DMS153 treated with DMSO at 0.1 percent for 48 hours (cell line): ENCODE measurements at regions not wholly inside any gene's neighbourhood (a gene's known extent, or its start where the extent isn't known, plus 50 kb on each side); places are given as distances from the start of the nearest gene placed in this dataset.
"Not testable (repeated sequence)": the region's sequence is repeated elsewhere in the genome, so short reads cannot be mapped to it uniquely, and the experiment has no call there.

Experiments
- DNase-seq: peaks from one replicate; lab custom pipeline; 2025; ENCODE audit not compliant: unreplicated experiment; lab: John Stamatoyannopoulos, UW

DNA sequence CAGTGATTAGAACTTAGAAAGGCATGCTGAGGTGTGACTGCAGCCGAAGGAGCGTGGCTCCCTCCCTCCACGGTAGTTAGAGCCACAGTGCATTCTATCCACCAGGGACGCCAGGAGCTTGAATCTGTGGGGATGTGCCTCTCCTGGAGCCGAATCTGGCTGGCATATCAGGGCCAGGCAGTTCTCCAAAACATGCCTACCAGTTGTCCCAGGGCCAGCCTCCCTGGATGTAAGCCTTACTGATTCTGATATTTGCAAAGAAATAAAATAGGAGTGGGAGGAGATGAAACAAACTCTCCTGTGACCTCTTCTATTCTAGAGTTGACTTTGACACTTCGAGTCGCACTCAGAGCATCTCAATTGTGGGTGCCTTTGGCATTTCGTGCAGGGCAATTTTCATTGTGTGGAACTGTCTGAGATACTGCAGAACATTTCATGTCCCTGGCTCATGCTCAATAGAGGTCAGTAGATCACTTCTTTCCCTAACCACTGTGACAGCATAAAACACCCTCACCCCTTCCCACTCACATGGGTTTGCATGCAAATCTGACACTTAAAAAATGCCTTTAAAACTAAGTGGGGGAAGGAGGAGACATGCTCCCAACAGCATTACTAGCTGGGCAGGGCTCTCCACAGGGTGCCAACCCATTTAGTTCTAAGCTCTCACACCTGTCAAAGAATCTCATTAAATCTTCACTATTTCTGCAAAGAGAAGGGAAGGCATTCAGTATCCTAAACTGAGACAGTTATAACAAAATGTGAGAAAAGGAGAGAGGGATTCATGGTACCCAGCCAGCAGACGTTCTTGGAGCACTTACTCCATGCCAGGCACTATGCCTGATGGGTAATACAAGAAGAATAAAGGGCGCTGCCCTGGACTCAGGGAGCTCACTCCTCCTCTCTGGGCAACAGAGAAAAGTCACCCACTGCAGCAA lies 378.9 kb downstream of the PREX1 start:
- no peak for DNase-seq

DNA sequence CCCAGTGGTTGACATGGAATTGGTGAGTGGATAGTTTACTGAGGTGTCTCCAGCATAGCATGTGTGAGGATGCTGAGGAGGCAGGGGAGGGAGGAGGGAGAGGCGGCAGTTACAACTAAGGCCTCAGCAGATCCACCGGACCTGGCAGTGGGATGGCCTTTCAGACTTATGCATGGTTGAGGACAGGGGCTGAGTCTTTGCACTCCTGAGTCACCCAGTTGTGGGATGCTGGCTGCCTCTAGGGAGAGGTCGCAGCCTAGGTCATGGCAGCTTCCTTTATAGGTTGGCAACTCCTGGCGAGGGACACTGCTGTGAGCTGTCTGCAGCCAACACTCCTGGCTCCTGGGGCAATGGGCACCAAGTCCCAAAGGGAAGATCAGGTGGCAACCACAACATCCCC lies 380.3 kb downstream of the PREX1 start:
- no peak for DNase-seq

DNA sequence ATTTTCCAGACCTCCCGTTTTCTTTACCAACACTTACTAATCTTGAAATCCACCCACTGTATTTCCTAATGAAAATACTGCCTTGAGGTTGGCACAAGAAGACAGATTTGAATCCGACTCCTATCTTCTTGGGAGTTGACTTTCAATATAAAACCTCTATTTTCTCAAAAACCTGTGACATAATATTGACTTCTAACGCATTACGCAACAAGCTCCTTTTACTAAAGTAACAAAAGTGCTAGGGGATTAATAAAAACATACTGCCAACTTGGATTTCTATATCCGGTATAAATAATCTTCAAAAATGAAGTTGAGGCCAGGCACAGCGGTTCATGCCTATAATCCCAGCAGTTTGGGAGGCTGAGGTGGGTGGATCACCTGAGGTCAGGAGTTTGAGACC lies 382.0 kb downstream of the PREX1 start:
- no peak for DNase-seq

DNA sequence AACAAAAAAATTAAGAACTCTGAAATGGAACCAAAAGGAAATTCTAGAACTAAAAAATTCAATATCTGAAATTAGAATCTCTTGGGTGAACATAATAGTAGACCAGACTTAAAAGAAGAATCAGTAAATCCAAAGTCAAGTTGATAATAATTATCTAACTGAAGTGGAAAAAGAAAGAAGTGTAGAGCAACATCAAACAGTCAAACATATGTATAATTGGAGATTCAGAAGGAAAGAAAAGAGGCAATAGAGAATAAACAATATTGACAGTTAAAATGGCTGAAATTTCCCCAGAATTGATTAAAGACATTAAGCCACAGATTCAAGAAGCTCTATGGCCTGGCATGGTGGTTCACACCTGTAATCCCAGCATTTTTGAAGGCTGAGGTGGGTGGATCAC lies 383.6 kb downstream of the PREX1 start:
- no peak for DNase-seq

DNA sequence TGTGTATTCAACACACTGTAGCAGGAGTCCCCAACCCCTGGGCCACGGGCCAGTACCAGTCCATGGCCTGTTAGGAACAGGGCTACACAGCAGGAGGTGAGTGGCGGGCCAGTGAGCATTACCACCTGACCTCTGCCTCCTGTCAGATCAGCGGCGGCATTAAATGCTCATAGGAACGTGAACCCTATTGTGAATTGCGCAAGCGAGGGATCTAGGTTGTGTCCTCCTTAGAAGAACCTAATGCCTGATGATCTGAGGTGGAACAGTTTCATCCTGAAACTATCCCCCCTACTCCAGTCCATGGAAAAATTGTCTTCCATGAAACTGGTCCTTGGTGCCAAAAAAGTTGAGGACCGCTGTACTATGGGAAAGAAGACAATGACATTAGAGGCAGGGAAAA lies 386.9 kb downstream of the PREX1 start:
- DNase-seq, result no peak

DNA sequence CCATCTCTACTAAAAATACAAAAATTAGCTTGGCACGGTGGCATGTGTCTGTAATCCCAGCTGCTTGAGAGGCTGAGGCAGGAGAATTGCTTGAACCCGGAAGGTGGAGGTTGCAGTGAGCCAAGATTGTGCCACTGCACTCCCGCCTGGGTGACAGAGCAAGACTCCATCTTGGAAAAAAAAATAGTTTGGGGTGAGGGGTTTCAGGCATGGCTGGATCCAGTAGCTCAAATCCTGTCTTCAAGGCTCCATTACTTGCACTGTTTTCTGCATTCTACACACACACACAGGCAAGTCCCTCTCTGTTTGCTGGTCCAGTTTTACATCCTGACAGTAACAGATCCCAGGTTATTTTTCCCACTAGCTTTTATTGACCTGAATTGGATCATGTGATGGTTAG lies 387.5 kb downstream of the PREX1 start:
- not testable (repeated sequence) for DNase-seq

DNA sequence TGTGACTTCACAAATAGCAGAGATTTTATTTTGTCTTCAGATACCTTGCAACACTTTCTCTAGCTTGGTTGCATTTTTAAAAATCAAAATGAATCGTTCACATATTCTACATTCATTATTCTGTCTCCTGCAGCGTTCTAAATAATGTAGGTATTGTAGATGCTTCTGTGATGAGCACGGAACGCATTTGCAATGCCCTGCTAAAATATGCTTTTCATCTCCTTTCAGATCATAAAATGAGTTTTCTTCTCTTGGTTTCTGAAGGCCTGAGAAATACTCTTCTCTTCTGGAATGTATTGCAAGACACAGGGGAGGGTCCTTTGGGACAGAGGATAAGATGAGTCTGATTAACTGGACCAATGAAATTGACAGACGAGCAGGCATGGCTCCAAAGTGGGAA lies 390.7 kb downstream of the PREX1 start:
- DNase-seq, result no peak

DNA sequence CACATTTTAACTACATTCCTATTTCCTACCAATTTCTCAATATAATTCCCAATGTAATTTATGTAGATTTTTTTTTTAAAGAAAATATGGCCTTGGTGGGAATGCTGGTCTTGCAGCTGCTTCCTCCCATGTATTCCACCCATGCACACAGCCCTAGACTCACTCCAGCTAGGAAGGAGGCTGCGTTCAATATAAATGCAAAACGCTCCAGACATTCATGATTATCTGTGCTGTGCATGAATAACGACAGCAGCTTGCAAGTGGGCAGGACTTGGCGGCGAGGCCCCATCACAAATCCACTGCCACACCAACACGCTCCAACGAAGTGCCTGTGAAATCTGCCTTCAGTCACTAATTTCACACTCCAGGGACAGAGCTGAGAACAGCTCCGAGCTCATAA lies 391.2 kb downstream of the PREX1 start:
- not testable (repeated sequence) for DNase-seq

DNA sequence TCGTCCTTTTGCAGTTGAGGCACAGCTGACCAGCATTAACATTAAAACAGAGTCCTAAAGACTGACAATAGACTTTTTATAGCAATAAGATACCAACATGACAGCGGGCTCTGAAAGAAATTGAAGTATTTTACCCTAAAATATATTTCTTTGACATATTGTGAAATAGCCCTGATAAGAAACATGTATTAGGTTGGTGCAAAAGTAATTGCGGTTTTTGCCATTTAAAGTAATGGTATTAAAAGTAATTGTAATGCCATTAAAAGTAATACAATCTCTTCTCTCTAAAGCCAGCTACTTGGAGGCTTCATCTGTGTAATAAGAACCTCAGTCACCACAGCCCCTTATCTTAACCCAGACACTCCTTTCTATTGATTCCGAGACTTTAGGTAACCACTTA lies 394.6 kb downstream of the PREX1 start:
- DNase-seq, result no peak

DNA sequence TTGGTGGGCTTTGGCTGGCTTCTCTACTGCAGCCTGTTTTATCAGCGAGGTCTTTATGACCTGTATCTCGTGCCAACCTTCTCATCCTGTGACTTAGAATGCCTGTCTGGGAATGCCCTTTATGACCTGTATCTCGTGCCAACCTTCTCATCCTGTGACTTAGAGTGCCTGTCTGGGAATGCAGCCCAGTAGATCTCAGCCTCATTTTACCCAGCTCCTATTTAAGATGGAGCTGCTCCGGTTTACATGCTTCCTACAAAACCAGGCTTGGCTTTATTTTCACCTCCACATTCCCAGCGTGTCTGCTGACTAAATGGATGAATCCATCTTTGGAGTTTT lies 395.3 kb downstream of the PREX1 start:
- DNase-seq, result no peak

DNA sequence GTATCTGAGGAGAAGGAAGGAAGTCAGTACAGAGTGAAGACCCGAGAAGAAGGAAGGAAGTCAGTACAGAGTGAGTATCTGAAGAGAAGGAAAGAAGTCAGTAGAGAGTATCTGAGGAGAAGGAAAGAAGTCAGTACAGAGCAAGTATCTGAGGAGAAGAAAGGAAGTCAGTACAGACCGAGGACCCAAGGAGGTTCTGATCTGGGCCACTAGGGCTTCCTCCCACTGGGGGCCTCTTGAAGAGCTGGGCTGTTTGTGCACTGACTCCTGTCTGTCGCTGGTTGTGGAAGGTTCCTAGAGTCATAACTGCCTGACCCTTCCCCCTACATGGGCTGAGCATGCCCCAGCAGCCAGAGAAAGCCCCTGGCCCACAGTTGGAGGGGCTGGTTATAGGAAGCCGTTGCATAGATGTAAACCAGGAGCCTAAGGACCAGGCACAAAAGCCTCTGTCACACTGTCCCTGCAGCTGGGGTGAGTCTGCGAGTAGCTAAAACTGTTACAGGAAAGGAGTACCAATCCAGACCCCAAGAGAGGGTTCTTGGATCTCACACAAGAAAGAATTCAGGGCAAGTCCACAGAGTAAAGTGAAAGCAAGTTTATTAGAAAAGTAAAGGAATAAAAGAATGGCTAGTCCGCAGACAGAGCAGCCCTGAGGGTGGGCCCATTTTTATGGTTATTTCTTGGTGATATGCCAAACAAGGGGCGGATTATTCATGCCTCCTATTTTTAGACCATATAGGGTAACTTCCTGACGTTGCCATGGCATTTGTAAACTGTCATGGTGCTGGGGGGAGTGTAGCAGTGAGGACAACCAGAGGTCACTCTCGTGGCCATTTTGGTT lies 395.9 kb downstream of the PREX1 start:
- DNase-seq, result no peak

DNA sequence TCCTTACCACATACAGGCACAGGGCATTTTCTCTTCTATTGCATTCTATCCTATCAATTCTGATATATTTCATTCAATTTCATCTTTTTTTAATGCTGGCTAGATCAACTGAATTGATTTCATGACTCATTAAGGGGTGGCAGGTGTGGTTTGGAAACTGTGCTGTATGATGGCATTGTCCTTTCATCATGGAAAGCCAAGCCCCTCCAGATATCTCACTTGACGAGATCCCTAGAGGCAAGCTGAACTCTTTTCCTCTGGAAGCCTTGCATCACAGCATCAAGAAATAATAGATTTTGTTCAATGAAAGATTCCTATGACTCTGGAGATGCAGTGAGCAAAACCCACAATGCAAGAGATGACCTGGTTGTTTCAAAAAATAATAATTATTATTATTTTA lies 401.2 kb downstream of the PREX1 start:
- DNase-seq, result no peak

DNA sequence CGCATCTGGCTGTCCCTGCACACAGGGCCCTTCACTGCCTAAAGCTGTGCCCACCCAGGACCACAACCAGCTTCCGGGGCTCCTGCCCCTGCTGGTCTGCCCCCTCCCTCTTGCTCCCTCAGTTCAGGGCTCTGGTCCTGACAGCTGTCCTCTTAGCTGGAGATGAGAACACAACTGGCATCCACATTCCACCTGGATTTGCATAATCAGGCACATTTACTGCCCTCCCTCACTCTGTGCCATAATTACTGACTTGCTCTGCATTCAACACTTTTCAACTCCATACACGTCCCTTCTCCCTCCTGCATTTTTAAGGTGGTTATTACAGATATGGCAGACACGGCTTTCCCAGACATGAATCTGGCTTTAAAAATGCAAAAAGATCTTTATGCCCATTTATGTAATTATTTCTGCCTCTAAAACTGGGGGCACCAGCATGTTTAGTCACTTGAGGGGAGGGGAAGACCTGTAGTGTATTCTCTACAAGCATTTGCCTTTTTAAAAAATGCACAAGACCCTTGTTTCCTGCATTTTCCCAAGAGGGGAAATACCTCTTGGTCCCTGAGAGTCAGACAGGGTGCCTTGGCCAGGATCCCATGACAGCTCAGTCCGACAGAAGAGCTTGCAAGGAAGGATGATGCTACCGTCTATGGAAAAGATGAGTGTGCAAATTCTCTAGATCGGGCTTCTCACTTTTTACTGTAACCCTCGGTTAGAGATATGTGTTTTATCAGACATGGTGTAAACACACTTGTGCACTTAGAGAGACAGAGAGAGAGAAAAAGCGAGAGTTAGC lies 401.8 kb downstream of the PREX1 start:
- no peak for DNase-seq

DNA sequence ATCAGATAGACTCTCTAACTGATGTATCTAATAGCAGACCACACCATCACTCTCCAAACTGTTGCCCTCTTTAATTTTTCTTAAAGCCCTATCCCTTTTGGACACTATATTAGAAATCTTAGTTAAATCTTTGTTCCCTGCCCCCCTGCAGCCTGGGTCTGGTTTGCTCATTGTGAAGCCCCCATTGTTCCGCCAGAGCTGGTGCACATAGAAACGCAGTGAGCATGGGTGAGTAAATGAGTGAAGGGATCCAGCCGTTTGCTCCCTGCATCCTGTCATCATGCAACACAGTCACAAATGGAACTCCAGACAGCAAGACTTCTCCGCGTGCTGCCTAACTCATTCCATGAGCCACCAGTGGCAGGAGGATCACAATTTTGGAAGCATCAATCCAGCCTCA lies 402.5 kb downstream of the PREX1 start:
- DNase-seq, result no peak

DNA sequence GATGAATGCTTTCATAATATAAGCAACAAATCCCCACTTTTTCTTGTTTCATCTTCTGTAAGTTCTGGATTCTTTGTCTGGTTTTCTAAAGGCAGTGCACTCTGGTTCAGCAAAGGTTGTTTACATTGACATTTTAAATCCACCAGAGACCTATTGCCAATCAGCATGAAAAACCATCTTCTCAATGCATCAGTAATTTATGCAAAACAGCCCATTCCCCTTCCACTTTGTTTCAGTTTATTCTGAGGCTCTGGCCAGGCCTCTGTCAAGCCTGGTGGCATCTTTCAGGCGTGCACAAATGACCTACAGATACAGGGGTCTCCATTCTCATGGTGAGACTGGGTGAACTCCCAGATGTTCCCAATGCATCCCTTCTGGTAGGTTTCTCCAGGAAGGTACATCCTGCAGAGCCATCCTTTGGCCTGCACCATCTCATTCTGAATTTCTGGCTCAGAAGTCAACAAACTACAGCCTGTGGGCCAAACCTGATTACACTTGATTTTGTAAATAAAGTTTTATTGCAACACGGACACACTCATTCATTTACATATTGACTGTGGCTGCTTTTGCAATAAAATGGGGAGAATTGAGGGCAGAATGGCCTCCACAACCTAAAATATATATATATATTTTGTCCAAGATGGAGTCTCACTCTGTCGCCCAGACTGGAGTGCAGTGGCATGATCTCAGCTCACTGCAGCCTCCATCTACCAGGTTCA lies 405.4 kb downstream of the PREX1 start:
- DNase-seq, result no peak

DNA sequence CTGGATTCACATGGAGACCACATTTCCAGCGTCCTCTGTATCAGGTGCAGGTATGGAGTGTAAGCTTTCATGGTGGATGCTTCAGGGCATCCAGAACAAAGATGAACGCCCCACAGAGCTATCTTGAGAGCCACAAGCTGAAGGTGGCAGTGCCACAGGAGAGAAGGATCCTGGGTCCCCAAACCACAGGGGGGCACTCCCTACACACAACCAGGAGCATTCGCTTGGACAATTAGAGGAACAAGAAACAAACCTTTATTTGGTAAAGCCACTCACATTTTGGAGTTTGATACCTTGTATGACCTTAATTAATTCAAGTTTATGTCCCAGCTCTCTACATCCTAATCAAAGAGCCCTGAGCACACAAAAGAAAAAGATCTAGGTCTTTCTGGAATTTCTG lies 406.3 kb downstream of the PREX1 start:
- DNase-seq, result no peak

DNA sequence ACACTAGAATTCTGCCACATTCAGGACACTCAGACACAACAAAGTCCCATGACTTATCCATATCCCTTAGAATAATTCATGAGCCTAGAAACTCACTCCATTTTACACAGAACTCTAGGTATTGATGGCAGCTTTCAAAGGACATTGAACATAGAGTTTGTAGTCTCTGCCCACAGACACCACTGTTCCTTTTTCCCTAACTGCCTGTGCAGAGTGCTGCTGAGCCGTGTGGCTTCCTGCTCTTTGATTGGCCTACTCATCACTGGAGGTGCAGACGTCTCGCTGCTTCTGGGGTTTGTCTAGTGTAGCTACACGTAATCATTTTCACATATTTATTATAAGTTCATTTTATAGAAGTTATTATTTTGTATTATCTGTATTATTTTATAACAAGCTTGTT lies 407.6 kb downstream of the PREX1 start:
- DNase-seq, result no peak

DNA sequence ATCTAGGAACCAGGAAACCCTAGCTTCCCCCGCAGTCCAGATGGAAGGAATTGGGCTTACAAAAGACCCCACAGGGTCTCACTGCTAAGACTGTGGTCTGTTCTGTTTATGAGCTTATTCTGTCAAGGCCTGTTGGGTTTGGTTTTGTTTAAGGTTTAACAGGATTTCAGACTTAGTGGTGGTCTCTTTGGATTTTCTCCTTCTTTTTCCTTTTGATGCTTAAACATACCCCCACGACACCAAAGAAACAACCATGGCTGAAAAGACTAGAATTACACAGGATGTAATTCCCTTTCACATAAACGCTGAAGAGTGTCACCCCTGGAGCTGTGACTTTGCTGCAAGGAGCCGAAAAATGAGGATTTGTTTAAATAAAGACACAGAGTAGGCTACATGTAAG lies 408.6 kb downstream of the PREX1 start:
- DNase-seq, result no peak

DNA sequence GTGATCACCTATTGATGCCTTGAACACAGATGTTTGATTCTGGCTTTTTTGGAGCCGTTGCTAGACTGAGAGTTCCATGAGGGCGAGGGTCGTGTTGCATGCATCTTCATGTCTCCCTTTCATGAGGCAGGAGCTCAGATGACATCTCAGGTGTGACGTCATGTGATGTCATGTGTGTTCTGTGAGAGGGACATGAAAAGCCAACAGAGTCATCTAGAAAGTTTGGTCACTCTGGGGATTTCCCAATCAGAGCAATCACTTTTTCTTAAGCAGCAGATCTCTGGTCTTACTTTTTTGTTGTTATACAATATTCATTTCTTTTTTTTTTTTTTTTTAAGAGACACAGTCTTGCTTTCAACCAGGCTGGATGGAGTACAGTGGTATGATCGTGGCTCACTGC lies 411.8 kb downstream of the PREX1 start:
- DNase-seq, result no peak

DNA sequence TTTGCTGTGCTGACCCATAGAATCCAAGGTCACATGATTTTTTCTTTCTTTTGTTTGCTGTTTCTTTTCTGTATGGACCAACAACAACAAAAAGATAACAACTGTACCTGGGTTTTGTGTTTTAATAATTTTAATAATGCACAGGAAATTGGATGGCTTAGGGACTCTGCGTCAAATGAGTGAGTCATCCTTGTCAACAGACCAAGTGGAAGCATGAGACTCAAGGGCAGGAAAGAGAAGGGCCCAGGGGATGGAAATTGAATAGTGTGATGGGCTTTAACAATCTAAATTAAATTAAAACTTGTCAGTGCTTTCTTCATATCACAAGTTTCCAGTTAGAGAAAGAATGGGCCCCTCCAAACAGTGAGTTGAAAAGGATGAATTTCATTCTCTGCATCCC lies 413.0 kb downstream of the PREX1 start:
- DNase-seq, result no peak
